ENCODE measurements at regions not wholly inside any gene's neighbourhood (a gene's known extent, or its start where the extent isn't known, plus 50 kb on each side); places are given as distances from the start of the nearest gene placed in this dataset.
A peak's percentile ranks its signal among the peaks of the same experiment; 100 is the strongest.

- no peak for DNase-seq (ENCODE audit: low spot score)
- Histone ChIP-seq H3K36me3 (ENCODE audit: low read depth) (no peaks in the 10 kb centered on the region), H3K27me3 (ENCODE audit: insufficient read depth, poor library complexity, severe bottlenecking) (no peaks in the 10 kb centered on the region), H3K9me3 (ENCODE audit: severe bottlenecking) (no peaks in the 10 kb centered on the region), H3K27ac (ENCODE audit: poor library complexity, severe bottlenecking) (peak overlapping the region; percentile 49), H3K4me1 (ENCODE audit: insufficient read depth, poor library complexity, severe bottlenecking) (peaks cover 34% of the 10 kb centered on the region), H3K4me3 (ENCODE audit: severe bottlenecking) (no peak overlapping the region)
- TF ChIP-seq CTCF (IDR thresholded peaks at IDR 0.05; ENCODE audit: poor library complexity, severe bottlenecking), result no peak
- ATAC-seq (ENCODE audit: low read depth), result no peak
Measured at GRCh38 chr7:106774768-106775551, 90.1 kb upstream of the PIK3CG start.

- Histone ChIP-seq H3K4me3 (ENCODE audit: severe bottlenecking) (no peak overlapping the region), H3K9me3 (ENCODE audit: severe bottlenecking) (no peaks in the 10 kb centered on the region), H3K27me3 (ENCODE audit: insufficient read depth, poor library complexity, severe bottlenecking) (no peaks in the 10 kb centered on the region), H3K36me3 (ENCODE audit: low read depth) (no peaks in the 10 kb centered on the region), H3K4me1 (ENCODE audit: insufficient read depth, poor library complexity, severe bottlenecking) (peaks cover 28% of the 10 kb centered on the region), H3K27ac (ENCODE audit: poor library complexity, severe bottlenecking) (peak overlapping the region; percentile 49)
- peak; percentile 90 for ATAC-seq (ENCODE audit: low read depth)
- no peak for TF ChIP-seq CTCF (IDR thresholded peaks at IDR 0.05; ENCODE audit: poor library complexity, severe bottlenecking)
- no peak for DNase-seq (ENCODE audit: low spot score)
Measured at GRCh38 chr7:106775552-106775936, 89.5 kb upstream of the PIK3CG start.

GRCh38 chr7:106775975-106776607, 89.0 kb upstream of the PIK3CG start:
- Histone ChIP-seq H3K9me3 (ENCODE audit: severe bottlenecking) (no peaks in the 10 kb centered on the region), H3K36me3 (ENCODE audit: low read depth) (no peaks in the 10 kb centered on the region), H3K4me3 (ENCODE audit: severe bottlenecking) (no peak overlapping the region), H3K27me3 (ENCODE audit: insufficient read depth, poor library complexity, severe bottlenecking) (no peaks in the 10 kb centered on the region), H3K4me1 (ENCODE audit: insufficient read depth, poor library complexity, severe bottlenecking) (peaks cover 26% of the 10 kb centered on the region), H3K27ac (ENCODE audit: poor library complexity, severe bottlenecking) (peak overlapping the region; percentile 49)
- peak; percentile 20; the same call in 1 of the 3 replicates for ATAC-seq (ENCODE audit: low read depth)
- no peak for TF ChIP-seq CTCF (IDR thresholded peaks at IDR 0.05; ENCODE audit: poor library complexity, severe bottlenecking)
- no peak for DNase-seq (ENCODE audit: low spot score)

GRCh38 chr7:106776618-106777347, 88.3 kb upstream of the PIK3CG start:
- H3K27ac ChIP-seq (ENCODE audit: poor library complexity, severe bottlenecking), result no peak overlapping the region
- H3K27me3 ChIP-seq (ENCODE audit: insufficient read depth, poor library complexity, severe bottlenecking), result no peaks in the 10 kb centered on the region
- H3K4me1 ChIP-seq (ENCODE audit: insufficient read depth, poor library complexity, severe bottlenecking), result peaks cover 26% of the 10 kb centered on the region
- DNase-seq (ENCODE audit: low spot score) (no peak), ATAC-seq (ENCODE audit: low read depth) (no peak)
- H3K36me3 ChIP-seq (ENCODE audit: low read depth), result no peaks in the 10 kb centered on the region
- H3K4me3 ChIP-seq (ENCODE audit: severe bottlenecking), result no peak overlapping the region
- no peaks in the 10 kb centered on the region for H3K9me3 ChIP-seq (ENCODE audit: severe bottlenecking)
- TF ChIP-seq CTCF (IDR thresholded peaks at IDR 0.05; ENCODE audit: poor library complexity, severe bottlenecking), result no peak

Measured in RWPE2 (cell line).